Right lobe of liver (tissue), 6 donors: ENCODE measurements at regions not wholly inside any gene's neighbourhood (a gene's known extent, or its start where the extent isn't known, plus 50 kb on each side); places are given as distances from the start of the nearest gene placed in this dataset.

Source experiments
- ATAC-seq, 4 donors: fragments of 200-7000 bp; cut with Tn5 transposase; one replicate each; pipeline ENCODE4 v1.9.1; 2020; ENCODE audit warnings: mild to moderate bottlenecking in 4 of 4, moderate library complexity in 4 of 4
- DNase-seq, 3 donors: peaks; one replicate each; pipeline ENCODE4 v3.0.0-alpha.2; 2020
- H3K27ac ChIP-seq, 3 donors: fragments of 200-600 bp; one replicate each; pipeline ENCODE4 v1.8.0; 2022
- H3K27me3 ChIP-seq, 2 donors: fragments of 200-600 bp; one replicate each; pipeline ENCODE4 v1.8.0; 2022
- H3K36me3 ChIP-seq, 4 donors: fragments of 200-600 bp; sonication (generic) in 1 of 4; one replicate each; pipeline versions ENCODE4 v1.5.1 to v1.8.0; 2017 to 2022; ENCODE audit warnings: control low read depth in 1 of 4
- H3K4me1 ChIP-seq, 4 donors: fragments of 200-600 bp; sonication (generic) in 1 of 4; one replicate each; pipeline versions ENCODE4 v1.5.1 to v1.8.0; 2017 to 2022; ENCODE audit warnings: control low read depth in 1 of 4
- H3K4me3 ChIP-seq, 3 donors: fragments of 200-600 bp; one replicate each; pipeline ENCODE4 v1.8.0; 2022
- H3K9me3 ChIP-seq, 4 donors: fragments of 200-600 bp; sonication (generic) in 1 of 4; one replicate each; pipeline versions ENCODE4 v1.5.1 to v1.8.0; 2017 to 2022; ENCODE audit warnings: control low read depth in 1 of 4
- POLR2A ChIP-seq: fragments of 450-650 bp; IDR thresholded peaks from one replicate; pipeline ENCODE4 v1.6.1; 2017; ENCODE audit warnings: antibody characterized with exemption, mild to moderate bottlenecking
- WGBS: methylation state at CpG from one replicate; pipeline ENCODE4 v1.1.6; 2018; ENCODE audit warnings: low coverage, low lambda C conversion rate; ENCODE audit not compliant: insufficient coverage; ENCODE audit errors: missing lambda C conversion rate; 5-methylcytosine and 5-hydroxymethylcytosine counted together
- intact Hi-C, 2 donors: fragments of 100-400 bp; cut with DNase I; formaldehyde crosslinking; loops; one replicate each; pipeline versions ENCODE4 v1.11.2 to v1.14.1; 2022
- TF ChIP-seq, protein P1 (sequence below), 4 donors: fragments of 200-600 bp in 3 of 4; fragments of 450-650 bp in 1 of 4; IDR thresholded peaks; one replicate each; pipeline versions ENCODE4 v1.5.1 to v1.8.0; 2016 to 2022; ENCODE audit warnings: antibody characterized with exemption in 4 of 4, mild to moderate bottlenecking in 2 of 4
- donor health status: DM: no; HTN: yes; CAD: no.
- donor health status: DM: no; HTN: no; CAD: no.
- donor health status: DM: no; HTN: no; CAD: no.
- donor health status: DM: no; HTN: yes; CAD: no.
- donor health status: DM: no; HTN: yes; CAD: no.

DNA sequence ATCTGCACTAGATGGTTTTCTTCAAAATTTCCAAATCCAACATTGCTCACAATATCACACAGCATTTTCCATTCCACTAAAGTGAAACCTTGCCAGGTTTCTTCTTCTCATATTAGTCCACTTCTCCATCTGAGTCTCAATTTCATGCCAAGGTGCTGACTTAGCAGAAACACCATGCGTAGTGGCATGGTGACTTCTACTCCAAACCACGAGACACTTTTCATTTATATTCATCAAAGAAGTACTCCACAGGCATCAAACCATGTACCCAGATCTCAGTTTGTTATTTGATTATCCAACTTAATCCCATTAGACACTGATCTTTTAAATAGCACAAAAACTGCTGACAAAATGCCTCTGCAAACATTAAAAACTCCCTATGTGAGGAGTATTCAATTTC lies 233.4 kb upstream of the ITGA1 start:
- H3K4me3 ChIP-seq: no peak overlapping the region
- H3K9me3 ChIP-seq: no peaks in the 10 kb centered on the region
- TF ChIP-seq, protein P1, sequence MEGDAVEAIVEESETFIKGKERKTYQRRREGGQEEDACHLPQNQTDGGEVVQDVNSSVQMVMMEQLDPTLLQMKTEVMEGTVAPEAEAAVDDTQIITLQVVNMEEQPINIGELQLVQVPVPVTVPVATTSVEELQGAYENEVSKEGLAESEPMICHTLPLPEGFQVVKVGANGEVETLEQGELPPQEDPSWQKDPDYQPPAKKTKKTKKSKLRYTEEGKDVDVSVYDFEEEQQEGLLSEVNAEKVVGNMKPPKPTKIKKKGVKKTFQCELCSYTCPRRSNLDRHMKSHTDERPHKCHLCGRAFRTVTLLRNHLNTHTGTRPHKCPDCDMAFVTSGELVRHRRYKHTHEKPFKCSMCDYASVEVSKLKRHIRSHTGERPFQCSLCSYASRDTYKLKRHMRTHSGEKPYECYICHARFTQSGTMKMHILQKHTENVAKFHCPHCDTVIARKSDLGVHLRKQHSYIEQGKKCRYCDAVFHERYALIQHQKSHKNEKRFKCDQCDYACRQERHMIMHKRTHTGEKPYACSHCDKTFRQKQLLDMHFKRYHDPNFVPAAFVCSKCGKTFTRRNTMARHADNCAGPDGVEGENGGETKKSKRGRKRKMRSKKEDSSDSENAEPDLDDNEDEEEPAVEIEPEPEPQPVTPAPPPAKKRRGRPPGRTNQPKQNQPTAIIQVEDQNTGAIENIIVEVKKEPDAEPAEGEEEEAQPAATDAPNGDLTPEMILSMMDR (IDR thresholded peaks at IDR 0.05): no peak
- TF ChIP-seq POLR2A: no peak
- H3K27me3 ChIP-seq: no peaks in the 10 kb centered on the region
- WGBS: 44% methylated on average over 2 of the region's 2 CpGs
- intact Hi-C loops: no loop called here
- no peaks in the 10 kb centered on the region for H3K4me1 ChIP-seq
- no peak for ATAC-seq
- no peak overlapping the region for H3K27ac ChIP-seq
- DNase-seq: no peak
- H3K36me3 ChIP-seq: no peaks in the 10 kb centered on the region

DNA sequence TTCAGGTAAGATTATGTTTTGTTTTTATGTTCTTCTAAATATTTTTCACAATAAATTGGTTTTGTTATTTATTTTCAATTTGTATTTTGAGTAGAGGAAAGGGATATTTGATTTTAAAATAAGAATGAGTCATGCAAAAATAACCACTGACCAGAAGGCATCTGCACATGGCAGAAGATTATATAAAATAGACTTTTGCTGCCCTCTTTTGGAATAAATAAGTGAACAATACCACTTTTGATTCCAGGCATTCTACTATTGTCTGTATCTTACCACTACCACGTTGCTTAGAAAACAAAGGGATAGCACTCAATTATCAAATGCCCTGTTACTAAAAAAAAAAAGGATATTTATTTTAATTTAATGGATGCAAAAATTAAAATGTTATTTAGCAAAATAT lies 227.3 kb upstream of the ITGA1 start:
- WGBS: 3% methylated on average over 1 of the region's 1 CpG
- H3K36me3 ChIP-seq: no peaks in the 10 kb centered on the region
- intact Hi-C loops: no loop called here
- H3K4me1 ChIP-seq: no peaks in the 10 kb centered on the region
- peak in 1 of 4 donors; percentile 39 for ATAC-seq
- TF ChIP-seq, protein P1 (IDR thresholded peaks at IDR 0.05): peak in 1 of 4 donors; percentile 4
- no peak for TF ChIP-seq POLR2A
- H3K9me3 ChIP-seq: no peaks in the 10 kb centered on the region
- DNase-seq: no peak
- no peaks in the 10 kb centered on the region for H3K27me3 ChIP-seq
- no peak overlapping the region for H3K4me3 ChIP-seq
- no peak overlapping the region for H3K27ac ChIP-seq

DNA sequence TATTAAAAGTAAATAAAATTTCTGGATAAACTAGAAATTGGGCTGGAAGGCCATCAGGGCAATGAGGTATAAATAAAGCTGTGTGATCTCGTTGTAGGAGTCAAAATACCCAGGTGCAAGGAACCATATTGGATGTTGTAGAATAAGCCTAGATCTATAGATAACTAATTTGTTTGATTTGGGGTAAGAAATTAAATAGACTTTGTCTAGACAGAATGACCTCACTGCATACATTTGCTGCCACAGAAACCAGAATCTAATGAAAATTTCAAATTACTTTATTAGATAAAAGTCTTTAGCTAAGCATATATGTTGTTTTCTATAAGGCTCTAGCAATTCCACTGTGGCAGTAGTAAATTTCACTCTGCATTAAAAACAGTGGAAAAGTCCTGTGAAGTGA lies 225.2 kb upstream of the ITGA1 start:
- no peak overlapping the region for H3K27ac ChIP-seq
- H3K27me3 ChIP-seq: no peaks in the 10 kb centered on the region
- TF ChIP-seq POLR2A: no peak
- TF ChIP-seq, protein P1 (IDR thresholded peaks at IDR 0.05): no peak
- no peaks in the 10 kb centered on the region for H3K9me3 ChIP-seq
- no peak overlapping the region for H3K4me3 ChIP-seq
- no peak for ATAC-seq
- H3K36me3 ChIP-seq: no peaks in the 10 kb centered on the region
- DNase-seq: no peak
- intact Hi-C loops: no loop called here
- H3K4me1 ChIP-seq: no peaks in the 10 kb centered on the region
- 32% methylated on average over 1 of the region's 1 CpG for WGBS

DNA sequence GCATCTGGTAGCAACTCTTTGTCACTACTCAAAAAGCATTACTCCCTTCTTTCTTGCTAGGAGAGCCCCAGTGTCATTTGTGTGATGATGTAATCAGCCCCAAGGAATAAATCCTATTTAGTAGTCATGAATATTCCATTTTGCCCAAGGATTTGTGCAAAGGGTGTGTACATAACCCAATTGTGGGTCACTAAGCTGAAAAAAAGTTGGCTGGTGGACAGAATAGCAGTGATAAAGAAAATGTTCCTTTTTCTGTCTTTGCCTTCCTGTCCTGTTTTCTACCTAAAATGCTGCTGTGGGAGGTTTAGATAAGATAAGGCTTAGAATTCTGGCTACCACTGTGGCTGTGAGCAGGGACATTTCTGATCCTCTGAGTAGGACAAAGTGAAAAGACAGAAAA lies 223.1 kb upstream of the ITGA1 start:
- TF ChIP-seq POLR2A: no peak
- TF ChIP-seq, protein P1 (IDR thresholded peaks at IDR 0.05): no peak
- no peak overlapping the region for H3K4me3 ChIP-seq
- intact Hi-C loops: no loop called here
- H3K9me3 ChIP-seq: no peaks in the 10 kb centered on the region
- DNase-seq (no peak), ATAC-seq (no peak)
- H3K27ac ChIP-seq: no peak overlapping the region
- H3K4me1 ChIP-seq: no peaks in the 10 kb centered on the region
- H3K36me3 ChIP-seq: no peaks in the 10 kb centered on the region
- no peaks in the 10 kb centered on the region for H3K27me3 ChIP-seq

DNA sequence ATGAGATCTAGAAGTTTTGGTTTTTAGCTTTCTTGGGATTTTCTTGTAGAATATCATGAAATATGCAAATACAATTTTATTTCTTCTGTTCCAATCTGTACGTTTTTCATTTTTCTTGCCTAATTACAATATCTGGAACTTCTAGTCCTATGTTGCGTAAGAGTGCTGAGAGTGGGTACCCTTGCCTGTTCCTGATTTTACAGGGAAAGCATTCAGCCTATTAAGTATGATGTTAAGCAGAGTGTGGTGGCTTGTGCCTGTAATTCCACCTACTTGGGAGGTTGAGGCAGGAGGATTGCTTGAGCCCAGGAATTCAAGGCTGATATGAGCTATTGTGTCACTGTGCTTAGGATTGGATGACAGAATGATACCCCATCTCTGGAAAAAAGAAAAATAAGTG lies 210.2 kb upstream of the ITGA1 start:
- TF ChIP-seq, protein P1 (IDR thresholded peaks at IDR 0.05): no peak
- no peak for TF ChIP-seq POLR2A
- no peaks in the 10 kb centered on the region for H3K36me3 ChIP-seq
- no peaks in the 10 kb centered on the region for H3K27me3 ChIP-seq
- intact Hi-C loops: no loop called here
- DNase-seq (no peak), ATAC-seq (no peak)
- H3K4me1 ChIP-seq: no peaks in the 10 kb centered on the region
- no peak overlapping the region for H3K27ac ChIP-seq
- H3K4me3 ChIP-seq: no peak overlapping the region
- no peaks in the 10 kb centered on the region for H3K9me3 ChIP-seq
- WGBS: 62% methylated on average over 2 of the region's 2 CpGs
